Mucosa of stomach (tissue), 1 donor: ENCODE measurements at regions not wholly inside any gene's neighbourhood (a gene's known extent, or its start where the extent isn't known, plus 50 kb on each side); places are given as distances from the start of the nearest gene placed in this dataset.

Experiments
- H3K27me3 ChIP-seq: one replicate; pipeline ENCODE4 v1.7.0; 2013; ENCODE audit warnings: mild to moderate bottlenecking, low read length; ENCODE audit not compliant: control insufficient read depth, insufficient read depth
- H3K36me3 ChIP-seq: one replicate; pipeline ENCODE4 v1.7.0; 2013; ENCODE audit warnings: low read length; ENCODE audit not compliant: control insufficient read depth, insufficient read depth
- H3K4me1 ChIP-seq: one replicate; pipeline ENCODE4 v1.7.0; 2013; ENCODE audit warnings: mild to moderate bottlenecking, low read length; ENCODE audit not compliant: control insufficient read depth, insufficient read depth
- H3K4me3 ChIP-seq: one replicate; pipeline ENCODE4 v1.7.0; 2013; ENCODE audit warnings: low read length
- H3K9ac ChIP-seq: one replicate; pipeline ENCODE4 v1.7.0; 2013; ENCODE audit warnings: mild to moderate bottlenecking, low read length, moderate library complexity
- H3K9me3 ChIP-seq: one replicate; pipeline ENCODE4 v1.7.0; 2013; ENCODE audit warnings: mild to moderate bottlenecking, low read length, moderate library complexity; ENCODE audit not compliant: control insufficient read depth
- donor health status: Pancreatic carcinoma.

GRCh38 chr10:110393866-110394265, 89.1 kb upstream of the SMNDC1 start:
- H3K27me3 ChIP-seq, result peaks cover 13% of the 10 kb centered on the region
- H3K9me3 ChIP-seq, result no peaks in the 10 kb centered on the region

GRCh38 chr10:110394296-110394695, 89.6 kb upstream of the SMNDC1 start:
- H3K9me3 ChIP-seq, result no peaks in the 10 kb centered on the region
- H3K4me3 ChIP-seq, result no peak overlapping the region
- peaks cover 36% of the 10 kb centered on the region for H3K4me1 ChIP-seq
- no peaks in the 10 kb centered on the region for H3K36me3 ChIP-seq
- H3K27me3 ChIP-seq, result peaks cover 13% of the 10 kb centered on the region
- H3K9ac ChIP-seq, result no peak overlapping the region

More at GRCh38 chr10:110393866-110394265, 89.1 kb upstream of the SMNDC1 start:
- H3K4me1 ChIP-seq, result peaks cover 32% of the 10 kb centered on the region
- no peak overlapping the region for H3K4me3 ChIP-seq
- no peaks in the 10 kb centered on the region for H3K36me3 ChIP-seq
- no peak overlapping the region for H3K9ac ChIP-seq

DNA sequence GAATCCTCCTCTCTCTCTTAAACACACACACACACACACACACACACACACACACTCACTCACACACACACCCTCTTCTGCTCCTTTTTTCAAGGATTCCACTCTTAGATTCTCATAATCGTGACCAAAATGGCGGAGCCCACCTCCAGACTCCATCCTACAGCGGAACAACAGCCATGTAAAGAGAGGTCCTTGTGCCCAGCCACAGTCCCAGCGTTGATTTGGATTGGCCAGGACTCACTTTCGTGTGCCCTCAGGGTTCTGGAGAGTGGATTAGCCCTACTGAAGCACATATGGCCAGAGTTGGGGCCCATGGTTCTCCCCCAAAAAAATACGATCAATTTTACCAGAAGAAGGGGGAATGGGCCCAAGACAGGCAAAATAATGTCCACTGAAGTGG, 90.2 kb upstream of the SMNDC1 start:
- no peaks in the 10 kb centered on the region for H3K36me3 ChIP-seq
- no peaks in the 10 kb centered on the region for H3K9me3 ChIP-seq
- peaks cover 7% of the 10 kb centered on the region for H3K27me3 ChIP-seq
- no peak overlapping the region for H3K9ac ChIP-seq
- H3K4me3 ChIP-seq, result no peak overlapping the region
- H3K4me1 ChIP-seq, result peaks cover 42% of the 10 kb centered on the region

DNA sequence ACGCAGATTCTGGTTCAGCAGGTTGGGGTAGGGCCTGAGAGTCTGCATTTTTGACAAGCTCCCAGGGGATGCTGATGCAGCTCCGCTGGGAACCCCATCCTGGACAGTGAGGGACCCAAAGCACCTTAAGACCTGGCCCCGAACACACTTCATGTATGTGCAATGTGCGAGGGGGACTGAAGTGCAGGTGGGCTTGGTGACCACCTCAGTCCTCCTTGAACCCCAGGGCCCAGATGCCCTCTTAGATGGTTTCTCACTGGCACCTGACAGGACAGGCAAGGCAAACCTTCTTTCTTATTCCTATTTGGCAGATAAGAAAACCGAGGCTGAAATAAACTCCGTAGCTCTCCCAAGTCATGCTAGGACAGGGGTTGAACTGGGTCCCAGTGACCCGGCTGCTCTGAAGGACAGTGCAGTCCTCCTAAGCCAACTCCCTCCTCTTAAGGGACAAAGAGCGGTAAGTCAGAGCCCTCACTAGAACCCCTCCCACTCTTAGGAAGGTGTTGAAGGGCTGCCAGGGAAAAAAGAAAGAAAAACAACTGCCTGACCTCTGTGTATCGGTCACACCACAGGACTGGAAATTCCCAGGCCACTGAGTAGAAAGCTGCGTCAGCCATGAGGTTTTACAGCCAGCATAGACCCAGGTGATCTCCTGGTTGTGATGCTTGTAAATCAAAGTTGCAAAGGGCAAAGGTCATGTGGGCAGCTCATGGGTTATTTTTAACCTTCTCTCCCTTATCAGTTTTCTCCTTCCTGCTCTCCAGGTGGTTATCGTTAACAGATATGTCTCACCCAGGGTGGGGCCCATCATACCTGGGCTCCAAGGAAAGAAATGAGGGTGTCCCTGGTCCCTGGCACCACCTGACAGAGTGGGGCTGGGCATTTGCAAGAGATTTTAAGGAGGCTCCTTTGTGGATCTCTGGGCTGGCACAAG, 90.9 kb upstream of the SMNDC1 start:
- Histone ChIP-seq H3K9ac (no peak overlapping the region), H3K27me3 (peaks cover 4% of the 10 kb centered on the region), H3K36me3 (no peaks in the 10 kb centered on the region), H3K4me3 (peak overlapping the region; percentile 16), H3K4me1 (peaks cover 47% of the 10 kb centered on the region), H3K9me3 (no peaks in the 10 kb centered on the region)

DNA sequence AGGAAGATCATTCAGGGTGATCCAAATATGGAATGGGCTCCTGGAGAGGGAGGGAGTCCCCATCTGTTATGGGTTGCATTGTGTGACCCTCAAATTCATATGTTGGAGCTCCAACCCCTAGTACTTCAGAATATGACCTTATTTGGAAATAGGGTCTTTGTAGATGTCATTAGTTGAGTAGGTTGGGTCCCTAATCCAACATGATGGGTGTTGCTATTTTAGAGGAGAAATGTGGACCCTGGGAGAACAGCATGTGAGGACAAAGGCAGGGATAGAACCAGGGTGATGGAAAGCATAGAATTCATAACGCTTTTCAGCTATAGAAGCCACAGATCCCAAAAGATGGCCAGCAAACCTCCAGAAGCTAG, 91.5 kb upstream of the SMNDC1 start:
- peaks cover 47% of the 10 kb centered on the region for H3K4me1 ChIP-seq
- H3K4me3 ChIP-seq, result no peak overlapping the region
- no peak overlapping the region for H3K9ac ChIP-seq
- H3K9me3 ChIP-seq, result no peaks in the 10 kb centered on the region
- peaks cover 4% of the 10 kb centered on the region for H3K27me3 ChIP-seq
- no peaks in the 10 kb centered on the region for H3K36me3 ChIP-seq

GRCh38 chr10:110397856-110398255, 93.1 kb upstream of the SMNDC1 start:
- H3K27me3 ChIP-seq, result peaks cover 4% of the 10 kb centered on the region
- peaks cover 47% of the 10 kb centered on the region for H3K4me1 ChIP-seq
- peak overlapping the region; percentile 17 for H3K4me3 ChIP-seq
- H3K9me3 ChIP-seq, result no peaks in the 10 kb centered on the region
- no peak overlapping the region for H3K9ac ChIP-seq
- H3K36me3 ChIP-seq, result no peaks in the 10 kb centered on the region

GRCh38 chr10:110398419-110399105, 93.8 kb upstream of the SMNDC1 start:
- Histone ChIP-seq H3K9ac (peak overlapping the region; percentile 59), H3K4me1 (peaks cover 47% of the 10 kb centered on the region), H3K27me3 (no peaks in the 10 kb centered on the region), H3K9me3 (no peaks in the 10 kb centered on the region), H3K36me3 (no peaks in the 10 kb centered on the region), H3K4me3 (peak overlapping the region; percentile 17)

- peaks cover 47% of the 10 kb centered on the region for H3K4me1 ChIP-seq
- peak overlapping the region; percentile 59 for H3K9ac ChIP-seq
- H3K4me3 ChIP-seq, result no peak overlapping the region
- H3K27me3 ChIP-seq, result no peaks in the 10 kb centered on the region
- no peaks in the 10 kb centered on the region for H3K36me3 ChIP-seq
- no peaks in the 10 kb centered on the region for H3K9me3 ChIP-seq
These were observed 94.6 kb upstream of the SMNDC1 start for GRCh38 chr10:110399106-110399964.

- H3K36me3 ChIP-seq, result no peaks in the 10 kb centered on the region
- peaks cover 42% of the 10 kb centered on the region for H3K4me1 ChIP-seq
- H3K4me3 ChIP-seq, result no peak overlapping the region
- H3K9ac ChIP-seq, result no peak overlapping the region
- H3K27me3 ChIP-seq, result no peaks in the 10 kb centered on the region
- H3K9me3 ChIP-seq, result no peaks in the 10 kb centered on the region
These were observed 95.5 kb upstream of the SMNDC1 start for GRCh38 chr10:110399965-110400933.

DNA sequence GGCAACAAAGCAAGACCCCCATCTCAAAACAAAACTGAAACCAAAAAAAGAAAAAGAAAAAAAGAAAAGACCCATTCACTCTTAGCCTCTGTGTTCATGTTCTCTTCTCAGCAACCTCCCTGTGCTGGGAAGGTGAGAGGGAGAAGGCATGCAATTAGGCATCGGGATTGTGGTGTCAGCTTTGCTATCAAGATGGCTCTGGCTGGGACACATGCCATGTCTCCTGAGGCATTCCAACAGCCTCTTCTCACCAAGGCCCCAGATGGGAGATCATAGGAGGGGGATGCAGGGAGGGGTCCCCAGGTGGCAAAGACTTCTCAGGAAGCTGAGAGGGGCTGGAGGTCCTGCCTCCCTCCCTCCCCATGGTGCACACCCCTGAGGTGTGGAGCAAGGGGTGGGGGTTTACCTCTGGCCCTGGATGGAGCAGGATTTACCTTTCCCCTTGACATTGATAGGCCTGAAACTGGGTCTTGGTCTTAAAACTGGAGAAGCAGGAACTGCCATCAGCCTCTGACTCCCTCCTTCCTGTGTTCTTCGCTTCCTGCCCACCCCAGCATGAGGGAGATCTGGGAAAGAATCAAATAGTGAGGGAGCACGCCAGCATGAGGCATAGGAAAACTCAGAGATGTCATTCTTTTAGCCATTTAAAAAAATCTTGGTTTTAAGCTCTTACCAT, 96.2 kb upstream of the DUSP5 start:
- peaks cover 29% of the 10 kb centered on the region for H3K4me1 ChIP-seq
- no peaks in the 10 kb centered on the region for H3K36me3 ChIP-seq
- no peak overlapping the region for H3K4me3 ChIP-seq
- no peaks in the 10 kb centered on the region for H3K27me3 ChIP-seq
- H3K9me3 ChIP-seq, result no peaks in the 10 kb centered on the region
- no peak overlapping the region for H3K9ac ChIP-seq

DNA sequence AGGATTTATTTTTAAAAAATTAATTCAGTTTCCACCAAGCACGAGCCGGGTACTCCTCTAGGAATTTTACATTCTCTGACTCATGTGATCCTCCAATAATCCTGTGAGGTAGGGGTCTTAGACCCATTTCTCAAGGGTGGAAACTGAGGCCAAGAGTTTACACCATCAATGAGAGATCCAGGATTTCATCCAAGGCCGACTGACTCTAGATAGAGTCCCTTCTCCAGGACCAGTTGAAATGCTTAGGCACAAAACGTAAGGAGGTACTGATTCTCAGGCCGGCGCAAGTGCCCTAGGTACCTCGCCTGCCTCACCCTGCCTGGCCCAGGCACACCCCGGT, 95.7 kb upstream of the DUSP5 start:
- Histone ChIP-seq H3K4me3 (no peak overlapping the region), H3K4me1 (peaks cover 29% of the 10 kb centered on the region), H3K9ac (no peak overlapping the region), H3K27me3 (no peaks in the 10 kb centered on the region), H3K9me3 (no peaks in the 10 kb centered on the region), H3K36me3 (no peaks in the 10 kb centered on the region)
